Panc1 (cell line): ENCODE measurements at regions not wholly inside any gene's neighbourhood (a gene's known extent, or its start where the extent isn't known, plus 50 kb on each side); places are given as distances from the start of the nearest gene placed in this dataset.

Experiments
- ATAC-seq: fragments of 200-7000 bp; cut with Tn5 transposase; 2 replicates; pipeline ENCODE4 v1.9.1; 2020; ENCODE audit warnings: mild to moderate bottlenecking, moderate library complexity
- BruUV-seq: library from RNA; stranded (reverse); fragments of 400-500 nt; replicated peaks from 2 replicates; lab custom pipeline; 2021; lab: Mats Ljungman, UMichigan
- CTCF ChIA-PET: fragments of 300-600 bp; sonication (Branson Sonifier 250); formaldehyde crosslinking; loops from one replicate; lab custom pipeline; 2022; ENCODE audit warnings: antibody characterized with exemption; lab: Charles Lee
- POLR2A ChIA-PET: fragments of 300-600 bp; sonication (Branson Sonifier 250); formaldehyde crosslinking; loops from one replicate; lab custom pipeline; 2022; ENCODE audit warnings: antibody characterized with exemption; lab: Charles Lee
- DNase-seq: peaks from one replicate; pipeline ENCODE4 v3.0.0-alpha.2; 2010; ENCODE audit warnings: low read depth, low spot score
- H3K27ac ChIP-seq: 2 replicates; pipeline ENCODE4 v1.5.1; 2011; ENCODE audit warnings: mild to moderate bottlenecking, low read length, inconsistent platforms
- H3K27me3 ChIP-seq: fragments of 200-500 bp; sonication (Bioruptor generic); 2 replicates; pipeline ENCODE4 v1.6.0; 2014; ENCODE audit warnings: low read length, inconsistent platforms; ENCODE audit not compliant: control insufficient read depth, insufficient read depth
- H3K36me3 ChIP-seq: fragments of 200-500 bp; sonication (Bioruptor generic); 2 replicates; pipeline ENCODE4 v1.5.1; 2014; ENCODE audit warnings: inconsistent platforms, mild to moderate bottlenecking, low read length, moderate library complexity; ENCODE audit not compliant: control insufficient read depth, insufficient read depth
- H3K4me1 ChIP-seq: 2 replicates; pipeline ENCODE4 v1.5.1; 2011; ENCODE audit warnings: inconsistent platforms, mild to moderate bottlenecking, low read length, moderate library complexity; ENCODE audit not compliant: control insufficient read depth, insufficient read depth
- H3K4me3 ChIP-seq, 2 experiments: 2 replicates each; pipeline ENCODE4 v1.5.1; 2011 to 2012; ENCODE audit warnings: low read depth in 2 of 2, low read length in 2 of 2, mild to moderate bottlenecking in 2 of 2, inconsistent platforms in 1 of 2, moderate library complexity in 1 of 2
- H3K9me3 ChIP-seq: fragments of 200-500 bp; sonication (Bioruptor generic); 2 replicates; pipeline ENCODE4 v1.5.1; 2014; ENCODE audit warnings: low read depth, mild to moderate bottlenecking, inconsistent platforms, low read length, moderate library complexity; ENCODE audit not compliant: control insufficient read depth, insufficient read depth
- POLR2AphosphoS5 ChIP-seq: IDR thresholded peaks from 2 replicates; pipeline ENCODE4 v1.6.1; 2012; ENCODE audit warnings: mild to moderate bottlenecking, low read depth, low read length, moderate library complexity
- SIN3A ChIP-seq: IDR thresholded peaks from 2 replicates; pipeline ENCODE4 v1.6.1; 2012; ENCODE audit warnings: low read depth, mild to moderate bottlenecking, low read length, moderate library complexity, borderline replicate concordance; ENCODE audit not compliant: insufficient read depth
- TCF7L2 ChIP-seq: IDR thresholded peaks from 2 replicates; pipeline ENCODE4 v1.6.1; 2011; ENCODE audit warnings: mild to moderate bottlenecking, low read depth, low read length, inconsistent platforms
- in situ Hi-C: cut with HindIII; loops from 2 replicates; pipeline ENCODE4 v1.10.0; 2016; ENCODE audit warnings: low sequenced_read_pairs, low pct_unique_long_range_greater_than_20kb
- intact Hi-C: fragments of 100-400 bp; cut with micrococcal nuclease; formaldehyde crosslinking; loops from one replicate; pipeline ENCODE4 v1.10.0; 2022; ENCODE audit not compliant: unreplicated experiment
- TF ChIP-seq, protein P1 (sequence below): fragments of 450-650 bp; IDR thresholded peaks from 2 replicates; pipeline ENCODE4 v1.5.1; 2017; ENCODE audit warnings: mild to moderate bottlenecking
- TF ChIP-seq, protein P2 (sequence below), 2 experiments: IDR thresholded peaks; 2 replicates each; pipeline ENCODE4 v1.6.1; 2011 to 2012; ENCODE audit warnings: low read depth in 2 of 2, control low read depth in 1 of 2, low read length in 1 of 2, mild to moderate bottlenecking in 1 of 2, moderate library complexity in 1 of 2; ENCODE audit not compliant: insufficient read depth in 1 of 2

- CTCF ChIA-PET, result no interaction called here
Measured at GRCh38 chr14:26194816-26195215, 403.0 kb downstream of the NOVA1 start.

GRCh38 chr14:26191671-26192070 lies 406.2 kb downstream of the NOVA1 start:
- no peaks in the 10 kb centered on the region for H3K9me3 ChIP-seq
- TF ChIP-seq POLR2AphosphoS5, result no peak
- TF ChIP-seq SIN3A, result no peak
- TF ChIP-seq, protein P1, sequence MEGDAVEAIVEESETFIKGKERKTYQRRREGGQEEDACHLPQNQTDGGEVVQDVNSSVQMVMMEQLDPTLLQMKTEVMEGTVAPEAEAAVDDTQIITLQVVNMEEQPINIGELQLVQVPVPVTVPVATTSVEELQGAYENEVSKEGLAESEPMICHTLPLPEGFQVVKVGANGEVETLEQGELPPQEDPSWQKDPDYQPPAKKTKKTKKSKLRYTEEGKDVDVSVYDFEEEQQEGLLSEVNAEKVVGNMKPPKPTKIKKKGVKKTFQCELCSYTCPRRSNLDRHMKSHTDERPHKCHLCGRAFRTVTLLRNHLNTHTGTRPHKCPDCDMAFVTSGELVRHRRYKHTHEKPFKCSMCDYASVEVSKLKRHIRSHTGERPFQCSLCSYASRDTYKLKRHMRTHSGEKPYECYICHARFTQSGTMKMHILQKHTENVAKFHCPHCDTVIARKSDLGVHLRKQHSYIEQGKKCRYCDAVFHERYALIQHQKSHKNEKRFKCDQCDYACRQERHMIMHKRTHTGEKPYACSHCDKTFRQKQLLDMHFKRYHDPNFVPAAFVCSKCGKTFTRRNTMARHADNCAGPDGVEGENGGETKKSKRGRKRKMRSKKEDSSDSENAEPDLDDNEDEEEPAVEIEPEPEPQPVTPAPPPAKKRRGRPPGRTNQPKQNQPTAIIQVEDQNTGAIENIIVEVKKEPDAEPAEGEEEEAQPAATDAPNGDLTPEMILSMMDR, result no peak
- no peak for TF ChIP-seq TCF7L2
- TF ChIP-seq, protein P2, sequence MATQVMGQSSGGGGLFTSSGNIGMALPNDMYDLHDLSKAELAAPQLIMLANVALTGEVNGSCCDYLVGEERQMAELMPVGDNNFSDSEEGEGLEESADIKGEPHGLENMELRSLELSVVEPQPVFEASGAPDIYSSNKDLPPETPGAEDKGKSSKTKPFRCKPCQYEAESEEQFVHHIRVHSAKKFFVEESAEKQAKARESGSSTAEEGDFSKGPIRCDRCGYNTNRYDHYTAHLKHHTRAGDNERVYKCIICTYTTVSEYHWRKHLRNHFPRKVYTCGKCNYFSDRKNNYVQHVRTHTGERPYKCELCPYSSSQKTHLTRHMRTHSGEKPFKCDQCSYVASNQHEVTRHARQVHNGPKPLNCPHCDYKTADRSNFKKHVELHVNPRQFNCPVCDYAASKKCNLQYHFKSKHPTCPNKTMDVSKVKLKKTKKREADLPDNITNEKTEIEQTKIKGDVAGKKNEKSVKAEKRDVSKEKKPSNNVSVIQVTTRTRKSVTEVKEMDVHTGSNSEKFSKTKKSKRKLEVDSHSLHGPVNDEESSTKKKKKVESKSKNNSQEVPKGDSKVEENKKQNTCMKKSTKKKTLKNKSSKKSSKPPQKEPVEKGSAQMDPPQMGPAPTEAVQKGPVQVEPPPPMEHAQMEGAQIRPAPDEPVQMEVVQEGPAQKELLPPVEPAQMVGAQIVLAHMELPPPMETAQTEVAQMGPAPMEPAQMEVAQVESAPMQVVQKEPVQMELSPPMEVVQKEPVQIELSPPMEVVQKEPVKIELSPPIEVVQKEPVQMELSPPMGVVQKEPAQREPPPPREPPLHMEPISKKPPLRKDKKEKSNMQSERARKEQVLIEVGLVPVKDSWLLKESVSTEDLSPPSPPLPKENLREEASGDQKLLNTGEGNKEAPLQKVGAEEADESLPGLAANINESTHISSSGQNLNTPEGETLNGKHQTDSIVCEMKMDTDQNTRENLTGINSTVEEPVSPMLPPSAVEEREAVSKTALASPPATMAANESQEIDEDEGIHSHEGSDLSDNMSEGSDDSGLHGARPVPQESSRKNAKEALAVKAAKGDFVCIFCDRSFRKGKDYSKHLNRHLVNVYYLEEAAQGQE (IDR thresholded peaks at IDR 0.05; ENCODE audit: insufficient read depth in 1 of 2, low read depth in 2 of 2, low read length in 1 of 2), result no peak
- no peaks in the 10 kb centered on the region for H3K27me3 ChIP-seq
- ATAC-seq (no peak), DNase-seq (no peak)
- no peak overlapping the region for H3K27ac ChIP-seq
- no peak overlapping the region for H3K4me3 ChIP-seq
- in situ Hi-C loops (no loop called here), intact Hi-C loops (no loop called here)
- H3K4me1 ChIP-seq, result no peaks in the 10 kb centered on the region
- no TSS peak for BruUV-seq
- CTCF ChIA-PET, result no interaction called here
- POLR2A ChIA-PET, result no interaction called here
- no peaks in the 10 kb centered on the region for H3K36me3 ChIP-seq

More at GRCh38 chr14:26194816-26195215, 403.0 kb downstream of the NOVA1 start:
- no peaks in the 10 kb centered on the region for H3K4me1 ChIP-seq
- no peaks in the 10 kb centered on the region for H3K36me3 ChIP-seq
- in situ Hi-C loops (no loop called here), intact Hi-C loops (no loop called here)
- no peak for ATAC-seq
- BruUV-seq, result no TSS peak
- H3K27ac ChIP-seq, result no peak overlapping the region
- TF ChIP-seq, protein P1, result no peak
- TF ChIP-seq, protein P2 (IDR thresholded peaks at IDR 0.05; ENCODE audit: insufficient read depth in 1 of 2, low read depth in 2 of 2, low read length in 1 of 2), result no peak
- TF ChIP-seq SIN3A (no peak), TCF7L2 (no peak), POLR2AphosphoS5 (no peak)
- no peak overlapping the region for H3K4me3 ChIP-seq
- H3K27me3 ChIP-seq, result no peaks in the 10 kb centered on the region
- no peaks in the 10 kb centered on the region for H3K9me3 ChIP-seq
- no peak for DNase-seq
- POLR2A ChIA-PET, result no interaction called here
